Esophagus squamous epithelium (tissue), 4 donors: ENCODE measurements at regions not wholly inside any gene's neighbourhood (a gene's known extent, or its start where the extent isn't known, plus 50 kb on each side); places are given as distances from the start of the nearest gene placed in this dataset.

Experiments used
- POLR2A ChIP-seq, 4 donors: fragments of 450-650 bp; IDR thresholded peaks; one replicate each; pipeline ENCODE4 v1.6.1; 2017; ENCODE audit warnings: antibody characterized with exemption in 4 of 4, mild to moderate bottlenecking in 4 of 4, moderate library complexity in 3 of 4
- TF ChIP-seq, protein P1 (sequence below), 6 experiments: fragments of 450-650 bp in 4 of 6; fragments of 200-600 bp in 2 of 6; sonication (generic) in 2 of 6; IDR thresholded peaks; one replicate each; pipeline ENCODE4 v1.5.1; 2016 to 2019; ENCODE audit warnings: antibody characterized with exemption in 6 of 6, mild to moderate bottlenecking in 4 of 6, moderate library complexity in 4 of 6

DNA sequence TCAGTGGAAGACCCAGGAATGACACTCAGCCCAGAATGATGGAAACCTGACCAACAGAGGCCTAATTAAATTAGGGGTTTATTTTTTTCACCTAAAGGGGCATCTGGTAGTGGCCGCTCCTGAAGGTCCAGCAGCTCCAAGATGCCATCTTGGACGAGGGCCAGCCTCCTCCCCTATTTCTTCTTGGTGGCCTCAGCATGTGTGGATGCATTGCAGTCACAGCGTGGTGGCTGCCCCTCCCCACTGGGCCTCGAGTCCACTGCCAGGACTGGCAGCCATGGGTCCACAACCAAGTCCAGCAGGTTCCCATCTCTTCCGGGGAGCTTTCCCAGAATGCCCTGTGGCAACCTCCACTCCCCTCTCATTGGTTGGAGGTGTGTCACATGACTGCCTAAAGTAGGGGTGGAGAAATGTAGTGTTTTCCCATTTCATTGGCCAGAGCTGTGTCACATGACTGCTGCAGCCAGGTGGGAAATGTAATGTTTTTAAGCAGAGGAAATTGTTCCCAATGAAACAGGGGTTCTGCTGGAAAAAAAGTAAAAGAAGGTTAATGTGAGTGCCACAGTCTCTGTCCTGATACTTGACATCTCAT, 628.2 kb downstream of the PTPRU start:
- TF ChIP-seq, protein P1, sequence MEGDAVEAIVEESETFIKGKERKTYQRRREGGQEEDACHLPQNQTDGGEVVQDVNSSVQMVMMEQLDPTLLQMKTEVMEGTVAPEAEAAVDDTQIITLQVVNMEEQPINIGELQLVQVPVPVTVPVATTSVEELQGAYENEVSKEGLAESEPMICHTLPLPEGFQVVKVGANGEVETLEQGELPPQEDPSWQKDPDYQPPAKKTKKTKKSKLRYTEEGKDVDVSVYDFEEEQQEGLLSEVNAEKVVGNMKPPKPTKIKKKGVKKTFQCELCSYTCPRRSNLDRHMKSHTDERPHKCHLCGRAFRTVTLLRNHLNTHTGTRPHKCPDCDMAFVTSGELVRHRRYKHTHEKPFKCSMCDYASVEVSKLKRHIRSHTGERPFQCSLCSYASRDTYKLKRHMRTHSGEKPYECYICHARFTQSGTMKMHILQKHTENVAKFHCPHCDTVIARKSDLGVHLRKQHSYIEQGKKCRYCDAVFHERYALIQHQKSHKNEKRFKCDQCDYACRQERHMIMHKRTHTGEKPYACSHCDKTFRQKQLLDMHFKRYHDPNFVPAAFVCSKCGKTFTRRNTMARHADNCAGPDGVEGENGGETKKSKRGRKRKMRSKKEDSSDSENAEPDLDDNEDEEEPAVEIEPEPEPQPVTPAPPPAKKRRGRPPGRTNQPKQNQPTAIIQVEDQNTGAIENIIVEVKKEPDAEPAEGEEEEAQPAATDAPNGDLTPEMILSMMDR (IDR thresholded peaks at IDR 0.05) = no peak
- TF ChIP-seq POLR2A (IDR thresholded peaks at IDR 0.05) = no peak
